ENCODE measurements at regions not wholly inside any gene's neighbourhood (a gene's known extent, or its start where the extent isn't known, plus 50 kb on each side); places are given as distances from the start of the nearest gene placed in this dataset.

- TF ChIP-seq, protein P1, sequence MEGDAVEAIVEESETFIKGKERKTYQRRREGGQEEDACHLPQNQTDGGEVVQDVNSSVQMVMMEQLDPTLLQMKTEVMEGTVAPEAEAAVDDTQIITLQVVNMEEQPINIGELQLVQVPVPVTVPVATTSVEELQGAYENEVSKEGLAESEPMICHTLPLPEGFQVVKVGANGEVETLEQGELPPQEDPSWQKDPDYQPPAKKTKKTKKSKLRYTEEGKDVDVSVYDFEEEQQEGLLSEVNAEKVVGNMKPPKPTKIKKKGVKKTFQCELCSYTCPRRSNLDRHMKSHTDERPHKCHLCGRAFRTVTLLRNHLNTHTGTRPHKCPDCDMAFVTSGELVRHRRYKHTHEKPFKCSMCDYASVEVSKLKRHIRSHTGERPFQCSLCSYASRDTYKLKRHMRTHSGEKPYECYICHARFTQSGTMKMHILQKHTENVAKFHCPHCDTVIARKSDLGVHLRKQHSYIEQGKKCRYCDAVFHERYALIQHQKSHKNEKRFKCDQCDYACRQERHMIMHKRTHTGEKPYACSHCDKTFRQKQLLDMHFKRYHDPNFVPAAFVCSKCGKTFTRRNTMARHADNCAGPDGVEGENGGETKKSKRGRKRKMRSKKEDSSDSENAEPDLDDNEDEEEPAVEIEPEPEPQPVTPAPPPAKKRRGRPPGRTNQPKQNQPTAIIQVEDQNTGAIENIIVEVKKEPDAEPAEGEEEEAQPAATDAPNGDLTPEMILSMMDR (conservative IDR thresholded peaks at IDR 0.05 in 1 of 2, IDR thresholded peaks at IDR 0.05 in 1 of 2; ENCODE audit: extremely low read depth in 1 of 2, insufficient read depth in 1 of 2, low read depth in 1 of 2, low read length in 2 of 2): no peak
- no peak for TF ChIP-seq EZH2 (IDR thresholded peaks at IDR 0.05; ENCODE audit: borderline replicate concordance, low read length)
Measured at GRCh38 chr5:56339732-56340131, 106.6 kb upstream of the ANKRD55 start.

Measured in mammary epithelial cell (primary cell).